BE2C (cell line): ENCODE measurements at regions not wholly inside any gene's neighbourhood (a gene's known extent, or its start where the extent isn't known, plus 50 kb on each side); places are given as distances from the start of the nearest gene placed in this dataset.
A peak's percentile ranks its signal among the peaks of the same experiment; 100 is the strongest.

Experiments used
- DNase-seq: peaks from one replicate; pipeline ENCODE4 v3.0.0-alpha.2; 2020
- H3K27me3 ChIP-seq: fragments of 250-450 bp; sonication (Bioruptor Pico); 2 replicates; pipeline ENCODE4 v1.5.1; 2020; ENCODE audit warnings: mild to moderate bottlenecking
- H3K36me3 ChIP-seq: fragments of 250-450 bp; sonication (Bioruptor Pico); 2 replicates; pipeline ENCODE4 v1.5.1; 2020; ENCODE audit warnings: mild to moderate bottlenecking
- H3K4me1 ChIP-seq: fragments of 250-450 bp; sonication (Bioruptor Pico); 2 replicates; pipeline ENCODE4 v1.5.1; 2020
- H3K4me3 ChIP-seq: 2 replicates; pipeline ENCODE4 v1.5.1; 2011; ENCODE audit warnings: low read depth, low read length
- H3K9me3 ChIP-seq: fragments of 250-450 bp; sonication (Bioruptor Pico); 2 replicates; pipeline ENCODE4 v1.5.1; 2020
- TF ChIP-seq, protein P1 (sequence below): IDR thresholded peaks from 2 replicates; pipeline ENCODE4 v1.5.1; 2012; ENCODE audit warnings: mild to moderate bottlenecking, low read depth, low read length

DNA sequence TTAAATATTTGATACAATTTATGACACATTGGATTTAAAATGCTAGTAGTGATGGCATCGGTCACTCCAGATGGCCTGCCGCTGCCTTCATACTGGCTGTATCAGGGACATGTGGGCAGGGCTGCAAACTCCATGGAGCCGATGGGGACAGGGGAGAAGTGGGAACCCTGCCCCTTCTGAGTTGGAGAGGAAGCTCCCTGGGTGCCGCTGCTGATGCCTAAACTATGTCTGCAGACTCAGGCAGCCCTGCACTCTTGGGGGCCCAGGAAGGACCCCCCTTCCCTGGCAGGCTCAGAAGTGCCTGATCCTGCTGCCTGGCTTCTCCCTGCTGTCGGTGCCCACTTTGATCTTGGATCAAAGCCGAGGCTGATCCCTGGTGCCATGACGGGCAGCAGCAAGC, 1522.1 kb downstream of the OTOL1 start:
- DNase-seq = no peak
- no peaks in the 10 kb centered on the region for H3K4me1 ChIP-seq
- H3K9me3 ChIP-seq = no peaks in the 10 kb centered on the region
- no peaks in the 10 kb centered on the region for H3K27me3 ChIP-seq
- H3K36me3 ChIP-seq = no peaks in the 10 kb centered on the region
- TF ChIP-seq, protein P1, sequence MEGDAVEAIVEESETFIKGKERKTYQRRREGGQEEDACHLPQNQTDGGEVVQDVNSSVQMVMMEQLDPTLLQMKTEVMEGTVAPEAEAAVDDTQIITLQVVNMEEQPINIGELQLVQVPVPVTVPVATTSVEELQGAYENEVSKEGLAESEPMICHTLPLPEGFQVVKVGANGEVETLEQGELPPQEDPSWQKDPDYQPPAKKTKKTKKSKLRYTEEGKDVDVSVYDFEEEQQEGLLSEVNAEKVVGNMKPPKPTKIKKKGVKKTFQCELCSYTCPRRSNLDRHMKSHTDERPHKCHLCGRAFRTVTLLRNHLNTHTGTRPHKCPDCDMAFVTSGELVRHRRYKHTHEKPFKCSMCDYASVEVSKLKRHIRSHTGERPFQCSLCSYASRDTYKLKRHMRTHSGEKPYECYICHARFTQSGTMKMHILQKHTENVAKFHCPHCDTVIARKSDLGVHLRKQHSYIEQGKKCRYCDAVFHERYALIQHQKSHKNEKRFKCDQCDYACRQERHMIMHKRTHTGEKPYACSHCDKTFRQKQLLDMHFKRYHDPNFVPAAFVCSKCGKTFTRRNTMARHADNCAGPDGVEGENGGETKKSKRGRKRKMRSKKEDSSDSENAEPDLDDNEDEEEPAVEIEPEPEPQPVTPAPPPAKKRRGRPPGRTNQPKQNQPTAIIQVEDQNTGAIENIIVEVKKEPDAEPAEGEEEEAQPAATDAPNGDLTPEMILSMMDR = no peak
- no peak overlapping the region for H3K4me3 ChIP-seq

DNA sequence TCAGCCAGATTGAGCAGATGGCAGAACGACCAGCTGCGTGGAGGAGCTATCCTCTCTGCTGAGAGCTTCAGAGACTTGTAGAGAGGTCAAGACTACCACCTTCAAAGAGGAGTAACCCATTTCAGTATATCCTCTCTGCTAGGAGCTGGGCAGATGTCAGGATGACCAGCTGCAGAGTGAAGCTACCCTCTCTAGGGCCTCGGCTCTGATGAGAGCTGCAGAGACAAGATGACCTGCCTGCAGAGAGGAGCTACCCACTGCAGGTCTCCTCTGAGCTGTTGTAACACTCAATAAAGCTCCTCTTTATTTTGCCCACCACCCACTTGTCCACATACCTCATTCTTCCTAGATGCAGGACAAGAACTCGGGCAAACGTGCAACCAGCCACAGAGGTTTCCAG, 1522.7 kb downstream of the OTOL1 start:
- no peaks in the 10 kb centered on the region for H3K9me3 ChIP-seq
- H3K4me1 ChIP-seq = no peaks in the 10 kb centered on the region
- H3K27me3 ChIP-seq = no peaks in the 10 kb centered on the region
- TF ChIP-seq, protein P1 = no peak
- H3K4me3 ChIP-seq = no peak overlapping the region
- H3K36me3 ChIP-seq = no peaks in the 10 kb centered on the region
- DNase-seq = no peak

DNA sequence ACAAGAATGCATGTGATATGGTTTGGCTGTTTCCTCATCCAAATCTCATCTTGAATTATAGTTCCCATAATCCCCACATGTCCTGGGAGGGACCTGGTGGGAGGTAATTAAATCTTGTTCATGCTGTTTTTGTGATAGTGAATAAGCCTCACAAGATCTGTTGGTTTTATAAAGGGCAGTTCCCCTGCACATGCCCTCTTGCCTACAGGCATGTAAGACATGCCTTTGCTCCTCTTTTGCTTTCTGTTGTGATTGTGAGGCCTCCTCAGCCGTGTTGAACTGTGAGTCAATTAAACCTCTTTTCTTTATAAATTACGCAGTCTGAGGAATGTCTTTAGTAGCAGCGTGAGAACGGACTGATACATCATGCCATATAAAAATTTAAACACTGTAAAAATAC, 1537.0 kb downstream of the OTOL1 start:
- no peak overlapping the region for H3K4me3 ChIP-seq
- H3K9me3 ChIP-seq = no peaks in the 10 kb centered on the region
- TF ChIP-seq, protein P1 = no peak
- no peak for DNase-seq
- no peaks in the 10 kb centered on the region for H3K27me3 ChIP-seq
- H3K36me3 ChIP-seq = no peaks in the 10 kb centered on the region
- peaks cover 3% of the 10 kb centered on the region; the same call in 1 of the 2 replicates for H3K4me1 ChIP-seq

DNA sequence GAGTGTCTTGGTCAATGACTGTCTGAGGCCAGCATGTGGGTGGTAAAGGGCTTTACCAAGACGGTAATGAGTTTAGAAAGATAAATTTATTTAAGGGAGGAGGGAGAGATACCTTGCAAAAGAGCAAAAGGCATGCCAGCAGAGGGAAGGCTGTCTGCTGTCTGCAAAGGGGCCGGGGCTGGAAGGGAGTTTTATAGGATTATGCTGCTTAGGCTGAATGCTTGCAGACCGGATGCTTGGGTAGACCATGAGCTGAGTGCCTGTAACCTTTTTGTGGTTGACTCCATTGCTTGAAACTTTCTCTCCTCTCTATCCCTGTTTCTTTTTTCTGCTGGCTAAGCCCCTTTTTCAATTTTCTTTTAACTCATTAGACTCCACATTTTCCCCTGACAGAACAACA, 1543.0 kb downstream of the OTOL1 start:
- Histone ChIP-seq H3K4me1 (no peaks in the 10 kb centered on the region), H3K9me3 (peaks cover 4% of the 10 kb centered on the region; the same call in 1 of the 2 replicates), H3K27me3 (no peaks in the 10 kb centered on the region), H3K4me3 (no peak overlapping the region), H3K36me3 (no peaks in the 10 kb centered on the region)
- no peak for DNase-seq
- TF ChIP-seq, protein P1 = no peak

DNA sequence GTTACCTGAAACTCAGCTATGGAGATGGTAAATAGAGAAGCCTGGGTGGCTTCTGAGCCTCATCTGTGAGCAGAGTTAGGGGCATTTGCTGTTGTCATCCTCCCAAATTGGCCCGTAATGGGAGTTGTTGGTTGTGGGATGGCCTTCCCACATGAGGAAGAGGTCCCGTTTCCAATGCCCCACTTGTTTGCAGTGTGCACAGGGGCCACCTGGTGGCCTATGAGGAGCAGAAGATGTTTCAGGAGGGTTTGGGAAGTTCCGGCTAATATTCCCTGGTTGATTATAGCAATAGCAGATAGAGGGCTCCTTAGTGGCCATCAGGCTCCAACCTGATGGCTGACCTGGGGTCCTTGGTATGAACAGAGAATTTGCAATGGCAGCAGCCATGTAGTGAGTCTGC, 1546.5 kb downstream of the OTOL1 start:
- Histone ChIP-seq H3K4me1 (no peaks in the 10 kb centered on the region), H3K27me3 (no peaks in the 10 kb centered on the region), H3K4me3 (no peak overlapping the region), H3K9me3 (peaks cover 4% of the 10 kb centered on the region; the same call in 1 of the 2 replicates), H3K36me3 (no peaks in the 10 kb centered on the region)
- TF ChIP-seq, protein P1 = peak; percentile 69
- peak; percentile 32 for DNase-seq

DNA sequence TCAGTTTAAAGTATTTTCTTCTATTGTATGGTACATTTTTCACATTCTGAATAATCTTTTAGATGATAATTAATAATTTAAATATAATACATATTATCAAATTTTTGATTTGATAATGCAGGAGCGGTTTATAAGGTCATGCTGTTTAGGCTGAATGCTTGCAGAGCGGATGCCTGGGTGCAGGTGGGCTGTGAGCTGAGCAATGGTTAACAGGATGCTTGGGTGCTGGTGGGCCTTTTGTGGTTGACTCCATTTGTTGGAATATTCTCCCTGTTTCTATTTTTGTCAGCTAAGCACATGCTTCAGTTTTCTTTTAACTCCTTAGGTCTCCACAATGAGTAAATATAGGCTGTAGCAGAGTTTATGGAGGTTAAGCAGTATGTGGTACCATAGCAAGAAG, 1549.3 kb downstream of the OTOL1 start:
- TF ChIP-seq, protein P1 = no peak
- H3K36me3 ChIP-seq = no peaks in the 10 kb centered on the region
- peaks cover 4% of the 10 kb centered on the region; the same call in 1 of the 2 replicates for H3K9me3 ChIP-seq
- no peak for DNase-seq
- no peak overlapping the region for H3K4me3 ChIP-seq
- no peaks in the 10 kb centered on the region for H3K4me1 ChIP-seq
- no peaks in the 10 kb centered on the region for H3K27me3 ChIP-seq
